ENCODE measurements at regions not wholly inside any gene's neighbourhood (a gene's known extent, or its start where the extent isn't known, plus 50 kb on each side); places are given as distances from the start of the nearest gene placed in this dataset.

DNA sequence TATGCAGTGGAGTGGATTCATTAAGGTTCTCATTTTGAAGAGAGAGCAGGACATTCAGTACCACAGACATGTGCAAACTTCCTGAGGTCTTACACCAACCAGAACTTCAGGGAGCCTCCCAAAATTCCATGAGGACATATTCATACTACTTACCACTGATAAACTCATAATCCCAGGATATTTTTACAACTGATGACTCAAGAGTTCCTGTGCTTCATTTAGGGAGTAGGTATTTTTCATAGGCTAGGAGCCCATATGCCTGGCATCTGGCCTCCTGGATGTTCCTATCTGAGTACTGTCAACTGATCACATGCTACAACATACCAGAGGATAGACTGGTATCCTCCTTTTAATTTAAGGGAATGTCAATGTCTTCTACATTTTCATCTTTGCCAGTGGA, 578.0 kb downstream of the EFNA5 start:
- no peak for DNase-seq (ENCODE audit: low read depth)
- TF ChIP-seq, protein P1, sequence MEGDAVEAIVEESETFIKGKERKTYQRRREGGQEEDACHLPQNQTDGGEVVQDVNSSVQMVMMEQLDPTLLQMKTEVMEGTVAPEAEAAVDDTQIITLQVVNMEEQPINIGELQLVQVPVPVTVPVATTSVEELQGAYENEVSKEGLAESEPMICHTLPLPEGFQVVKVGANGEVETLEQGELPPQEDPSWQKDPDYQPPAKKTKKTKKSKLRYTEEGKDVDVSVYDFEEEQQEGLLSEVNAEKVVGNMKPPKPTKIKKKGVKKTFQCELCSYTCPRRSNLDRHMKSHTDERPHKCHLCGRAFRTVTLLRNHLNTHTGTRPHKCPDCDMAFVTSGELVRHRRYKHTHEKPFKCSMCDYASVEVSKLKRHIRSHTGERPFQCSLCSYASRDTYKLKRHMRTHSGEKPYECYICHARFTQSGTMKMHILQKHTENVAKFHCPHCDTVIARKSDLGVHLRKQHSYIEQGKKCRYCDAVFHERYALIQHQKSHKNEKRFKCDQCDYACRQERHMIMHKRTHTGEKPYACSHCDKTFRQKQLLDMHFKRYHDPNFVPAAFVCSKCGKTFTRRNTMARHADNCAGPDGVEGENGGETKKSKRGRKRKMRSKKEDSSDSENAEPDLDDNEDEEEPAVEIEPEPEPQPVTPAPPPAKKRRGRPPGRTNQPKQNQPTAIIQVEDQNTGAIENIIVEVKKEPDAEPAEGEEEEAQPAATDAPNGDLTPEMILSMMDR (IDR thresholded peaks at IDR 0.05; ENCODE audit: low read depth, low read length, missing control alignments), result no peak

DNA sequence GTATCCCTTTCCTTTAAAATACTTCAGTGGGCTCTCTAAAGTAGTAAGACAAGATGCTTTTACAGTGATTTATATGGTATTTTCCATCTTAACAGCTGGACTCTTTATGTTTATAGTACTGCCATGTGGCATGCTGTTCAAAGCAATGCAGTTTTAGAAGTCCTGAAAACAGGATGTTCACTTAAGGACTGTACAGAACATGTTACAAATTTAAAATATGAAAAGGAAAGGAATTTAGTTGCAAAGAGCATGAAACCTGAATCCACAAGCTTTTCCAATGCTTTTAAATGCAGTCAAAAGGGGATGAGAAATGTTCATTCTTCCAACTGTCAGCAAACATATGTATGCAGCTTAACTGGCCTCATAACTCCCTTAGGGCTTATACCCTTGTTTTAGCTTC, 580.2 kb downstream of the EFNA5 start:
- H3K4me3 ChIP-seq (ENCODE audit: low read depth, low read length), result no peak overlapping the region
- DNase-seq (ENCODE audit: low read depth), result no peak
- TF ChIP-seq, protein P1 (IDR thresholded peaks at IDR 0.05; ENCODE audit: low read depth, low read length, missing control alignments), result no peak

More for the DNA sequence above, 578.0 kb downstream of the EFNA5 start:
- H3K4me3 ChIP-seq (ENCODE audit: low read depth, low read length), result no peak overlapping the region

DNA sequence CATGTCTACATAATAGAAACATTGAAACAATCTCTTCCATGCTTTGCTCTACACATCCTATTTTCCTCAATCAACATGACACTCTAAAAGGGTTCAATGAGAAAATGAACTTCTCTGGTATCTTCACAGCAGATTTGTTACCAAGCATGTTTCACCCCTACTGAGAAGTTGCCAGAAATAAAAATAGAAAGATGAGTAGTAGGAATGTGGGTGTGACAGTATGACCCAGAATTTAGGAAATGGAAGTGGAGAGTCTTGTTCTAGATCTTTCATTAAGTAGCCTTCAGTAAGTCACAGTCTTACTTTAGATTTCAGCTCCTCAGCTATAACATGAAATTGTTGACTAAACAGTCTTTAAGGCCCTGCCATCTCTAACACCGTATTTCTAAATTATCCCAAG, 581.8 kb downstream of the EFNA5 start:
- no peak overlapping the region for H3K4me3 ChIP-seq (ENCODE audit: low read depth, low read length)
- TF ChIP-seq, protein P1 (IDR thresholded peaks at IDR 0.05; ENCODE audit: low read depth, low read length, missing control alignments), result no peak
- DNase-seq (ENCODE audit: low read depth), result no peak

DNA sequence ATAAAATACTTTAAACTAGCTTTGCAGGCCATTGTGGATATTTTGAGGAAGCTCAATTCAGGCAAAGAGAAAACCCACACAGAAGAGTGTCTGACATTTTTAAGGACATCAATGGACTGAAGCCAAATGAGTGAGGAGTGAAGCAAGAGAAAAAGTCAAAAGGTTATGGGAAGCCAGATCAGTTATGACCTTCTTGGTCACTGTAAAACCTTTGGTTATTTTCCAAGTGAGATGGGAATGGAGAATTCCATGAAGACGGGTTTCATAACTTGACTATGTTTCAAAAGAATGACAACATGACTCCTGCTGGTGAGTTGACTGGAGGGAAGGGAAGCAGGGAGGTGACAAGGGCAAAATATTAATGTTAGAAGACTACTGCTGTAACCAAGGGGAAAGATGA, 585.2 kb downstream of the EFNA5 start:
- TF ChIP-seq, protein P1 (IDR thresholded peaks at IDR 0.05; ENCODE audit: low read depth, low read length, missing control alignments), result no peak
- no peak for DNase-seq (ENCODE audit: low read depth)
- H3K4me3 ChIP-seq (ENCODE audit: low read depth, low read length), result no peak overlapping the region

DNA sequence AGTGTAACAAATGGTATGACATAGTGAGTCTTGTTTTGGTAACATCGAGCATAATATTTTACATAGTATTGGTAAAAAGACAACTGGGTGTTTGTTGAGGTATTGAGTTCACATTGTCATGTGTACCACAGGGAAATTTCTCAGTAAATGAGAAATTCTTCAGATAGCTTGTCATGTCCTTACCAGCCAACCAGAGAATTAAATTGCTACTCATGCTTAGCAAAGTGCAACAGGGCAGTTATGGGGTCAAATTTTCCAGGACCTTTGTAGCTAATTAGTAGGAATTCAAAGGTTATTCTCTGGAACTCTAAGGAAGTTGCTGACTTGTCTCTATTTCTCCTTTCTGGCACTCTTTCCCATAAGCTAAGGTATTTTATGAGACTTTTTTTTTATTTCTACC, 595.7 kb downstream of the EFNA5 start:
- no peak for DNase-seq (ENCODE audit: low read depth)
- TF ChIP-seq, protein P1 (IDR thresholded peaks at IDR 0.05; ENCODE audit: low read depth, low read length, missing control alignments), result no peak
- H3K4me3 ChIP-seq (ENCODE audit: low read depth, low read length), result no peak overlapping the region

DNA sequence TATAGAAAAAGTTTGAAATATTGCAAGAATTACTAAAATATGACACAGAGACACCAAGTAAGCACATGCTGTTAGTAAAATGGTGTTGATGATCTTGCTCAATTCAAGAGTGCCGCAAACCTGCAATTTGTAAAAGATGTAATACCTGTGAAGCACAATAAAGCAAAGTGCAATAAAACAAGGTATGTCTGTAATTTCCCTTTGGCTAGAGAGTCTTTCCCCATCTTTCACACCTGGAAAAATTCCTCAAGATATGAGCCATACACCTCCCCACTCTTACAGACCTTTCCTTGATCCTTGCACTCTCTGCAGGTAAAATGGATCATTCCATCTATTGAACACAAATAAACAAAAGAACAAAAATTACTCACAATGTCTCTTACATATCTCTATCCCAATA, 597.8 kb downstream of the EFNA5 start:
- DNase-seq (ENCODE audit: low read depth), result no peak
- TF ChIP-seq, protein P1 (IDR thresholded peaks at IDR 0.05; ENCODE audit: low read depth, low read length, missing control alignments), result no peak
- H3K4me3 ChIP-seq (ENCODE audit: low read depth, low read length), result no peak overlapping the region

DNA sequence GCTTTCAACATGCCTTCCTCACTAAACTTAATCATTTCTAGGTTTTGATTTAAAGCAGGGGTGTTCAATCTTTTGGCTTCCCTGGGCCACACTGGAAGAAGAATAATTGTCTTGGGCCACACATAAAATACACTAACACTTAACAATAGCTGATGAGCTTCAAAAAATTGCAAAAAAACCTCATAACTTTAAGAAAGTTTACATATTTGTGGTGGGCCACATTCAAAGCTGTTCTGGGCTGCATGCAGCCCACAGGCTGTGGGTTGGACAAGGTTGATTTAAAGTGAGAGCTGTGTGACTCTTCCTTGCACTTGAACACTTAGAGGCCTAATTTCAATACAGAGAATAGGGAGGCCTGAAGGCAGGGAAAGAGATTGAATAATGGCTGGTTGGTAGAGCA, 598.3 kb downstream of the EFNA5 start:
- TF ChIP-seq, protein P1 (IDR thresholded peaks at IDR 0.05; ENCODE audit: low read depth, low read length, missing control alignments), result no peak
- no peak for DNase-seq (ENCODE audit: low read depth)
- no peak overlapping the region for H3K4me3 ChIP-seq (ENCODE audit: low read depth, low read length)

All from GM12864 (cell line).